Smooth muscle cell (in vitro differentiated cells): ENCODE measurements at regions not wholly inside any gene's neighbourhood (a gene's known extent, or its start where the extent isn't known, plus 50 kb on each side); places are given as distances from the start of the nearest gene placed in this dataset.

Experiments
- DNase-seq: peaks from one replicate; lab custom pipeline; 2025; ENCODE audit not compliant: unreplicated experiment; lab: John Stamatoyannopoulos, UW
- H2AFZ ChIP-seq: fragments of 200-600 bp; sonication (generic); 2 replicates; pipeline ENCODE4 v1.6.0; 2016; ENCODE audit warnings: antibody characterized with exemption, low read depth, mild to moderate bottlenecking
- H3F3A ChIP-seq: fragments of 200-600 bp; sonication (generic); 2 replicates; pipeline ENCODE4 v1.6.0; 2017; ENCODE audit warnings: antibody characterized with exemption, low read depth
- H3K27ac ChIP-seq: fragments of 200-600 bp; sonication (generic); 2 replicates; pipeline ENCODE4 v1.5.1; 2016; ENCODE audit warnings: low read depth, mild to moderate bottlenecking
- H3K27me3 ChIP-seq: fragments of 200-600 bp; sonication (generic); 2 replicates; pipeline ENCODE4 v1.6.1; 2016; ENCODE audit warnings: low read depth, mild to moderate bottlenecking
- H3K36me3 ChIP-seq: fragments of 200-600 bp; sonication (generic); 2 replicates; pipeline ENCODE4 v1.5.1; 2016; ENCODE audit warnings: low read depth
- H3K4me1 ChIP-seq: fragments of 200-600 bp; sonication (generic); 2 replicates; pipeline ENCODE4 v1.5.1; 2016; ENCODE audit warnings: low read depth
- H3K4me2 ChIP-seq: fragments of 200-600 bp; sonication (generic); 2 replicates; pipeline ENCODE4 v1.6.0; 2016; ENCODE audit warnings: mild to moderate bottlenecking
- H3K4me3 ChIP-seq: fragments of 200-600 bp; sonication (generic); 2 replicates; pipeline ENCODE4 v1.5.1; 2016; ENCODE audit warnings: mild to moderate bottlenecking
- H3K79me2 ChIP-seq: fragments of 200-600 bp; sonication (generic); 2 replicates; pipeline ENCODE4 v1.6.0; 2016; ENCODE audit warnings: low read depth, mild to moderate bottlenecking
- H3K9ac ChIP-seq: fragments of 200-600 bp; sonication (generic); 2 replicates; pipeline ENCODE4 v1.6.0; 2016; ENCODE audit warnings: low read depth
- H3K9me3 ChIP-seq: fragments of 200-600 bp; sonication (generic); replicated peaks from 2 replicates; pipeline ENCODE4 v1.5.1; 2016; ENCODE audit warnings: low read depth
- H4K20me1 ChIP-seq: fragments of 200-600 bp; sonication (generic); 2 replicates; pipeline ENCODE4 v1.6.0; 2016; ENCODE audit warnings: low read depth
- WGBS: methylation state at CpG from one replicate; pipeline ENCODE4 v1.1.7; 2016; ENCODE audit warnings: low lambda C conversion rate; 5-methylcytosine and 5-hydroxymethylcytosine counted together
- TF ChIP-seq, protein P1 (sequence below): fragments of 200-600 bp; sonication (generic); IDR thresholded peaks from 2 replicates; pipeline ENCODE4 v1.5.1; 2017; ENCODE audit warnings: borderline replicate concordance, mild to moderate bottlenecking, antibody characterized with exemption; ENCODE audit not compliant: insufficient read depth, poor library complexity, severe bottlenecking

DNA sequence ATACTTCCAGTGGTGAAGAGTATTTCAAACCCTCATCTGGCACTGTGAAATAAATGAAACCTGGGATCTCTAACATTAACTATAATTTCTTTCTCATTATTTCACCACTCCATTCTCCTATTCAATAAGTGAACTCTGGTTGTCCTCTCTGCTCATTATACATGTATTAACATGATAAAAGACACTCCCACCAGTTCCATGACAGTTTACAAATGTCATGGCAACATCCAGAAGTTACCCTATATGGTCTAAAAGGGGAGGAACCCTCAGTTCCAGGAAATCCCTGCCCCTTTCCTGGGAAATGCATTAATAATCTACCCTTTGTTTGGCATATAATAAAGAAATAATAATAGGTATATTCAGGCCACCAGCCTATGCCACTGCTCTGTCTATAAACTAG lies 62.7 kb upstream of the BRINP3 start:
- H3F3A ChIP-seq: no peaks in the 10 kb centered on the region
- TF ChIP-seq, protein P1, sequence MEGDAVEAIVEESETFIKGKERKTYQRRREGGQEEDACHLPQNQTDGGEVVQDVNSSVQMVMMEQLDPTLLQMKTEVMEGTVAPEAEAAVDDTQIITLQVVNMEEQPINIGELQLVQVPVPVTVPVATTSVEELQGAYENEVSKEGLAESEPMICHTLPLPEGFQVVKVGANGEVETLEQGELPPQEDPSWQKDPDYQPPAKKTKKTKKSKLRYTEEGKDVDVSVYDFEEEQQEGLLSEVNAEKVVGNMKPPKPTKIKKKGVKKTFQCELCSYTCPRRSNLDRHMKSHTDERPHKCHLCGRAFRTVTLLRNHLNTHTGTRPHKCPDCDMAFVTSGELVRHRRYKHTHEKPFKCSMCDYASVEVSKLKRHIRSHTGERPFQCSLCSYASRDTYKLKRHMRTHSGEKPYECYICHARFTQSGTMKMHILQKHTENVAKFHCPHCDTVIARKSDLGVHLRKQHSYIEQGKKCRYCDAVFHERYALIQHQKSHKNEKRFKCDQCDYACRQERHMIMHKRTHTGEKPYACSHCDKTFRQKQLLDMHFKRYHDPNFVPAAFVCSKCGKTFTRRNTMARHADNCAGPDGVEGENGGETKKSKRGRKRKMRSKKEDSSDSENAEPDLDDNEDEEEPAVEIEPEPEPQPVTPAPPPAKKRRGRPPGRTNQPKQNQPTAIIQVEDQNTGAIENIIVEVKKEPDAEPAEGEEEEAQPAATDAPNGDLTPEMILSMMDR: no peak
- no peak for DNase-seq
- H3K4me1 ChIP-seq: no peaks in the 10 kb centered on the region
- no peak overlapping the region for H3K9ac ChIP-seq
- no peaks in the 10 kb centered on the region for H3K79me2 ChIP-seq
- no peaks in the 10 kb centered on the region for H4K20me1 ChIP-seq
- no peaks in the 10 kb centered on the region for H3K36me3 ChIP-seq
- H3K4me3 ChIP-seq: no peak overlapping the region
- H3K27me3 ChIP-seq: no peaks in the 10 kb centered on the region
- H3K9me3 ChIP-seq: no peaks in the 10 kb centered on the region
- no peak overlapping the region for H3K27ac ChIP-seq
- H2AFZ ChIP-seq: no peak overlapping the region
- no peak overlapping the region for H3K4me2 ChIP-seq

DNA sequence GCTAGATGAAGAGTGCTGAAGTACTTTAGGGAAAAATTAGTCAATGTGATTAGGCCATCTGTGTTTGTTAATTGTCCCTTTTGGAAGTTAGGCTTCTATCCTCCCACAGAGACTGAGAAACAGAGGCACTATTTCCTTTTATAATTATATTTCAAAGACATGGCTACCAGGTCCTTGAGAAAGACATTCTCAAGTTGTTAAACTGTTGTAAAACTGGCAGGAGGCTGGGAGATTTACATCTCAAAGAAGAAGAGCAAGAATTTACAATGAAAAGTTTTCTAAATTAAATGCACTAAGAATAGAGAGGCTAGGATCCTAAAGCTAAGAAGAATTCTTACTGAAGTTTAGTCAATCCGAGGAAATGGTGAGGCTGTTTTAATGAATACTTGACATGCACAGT lies 74.0 kb upstream of the BRINP3 start:
- WGBS: 34% methylated on average over 1 of the region's 1 CpG
- Histone ChIP-seq H3K9ac (no peak overlapping the region), H3F3A (no peaks in the 10 kb centered on the region), H3K36me3 (no peaks in the 10 kb centered on the region), H3K9me3 (no peaks in the 10 kb centered on the region), H3K79me2 (no peaks in the 10 kb centered on the region), H3K27me3 (no peaks in the 10 kb centered on the region), H3K4me2 (no peak overlapping the region), H2AFZ (no peak overlapping the region), H3K27ac (no peak overlapping the region), H4K20me1 (no peaks in the 10 kb centered on the region), H3K4me1 (peaks cover 8% of the 10 kb centered on the region), H3K4me3 (no peak overlapping the region)
- TF ChIP-seq, protein P1: no peak
- DNase-seq: no peak

DNA sequence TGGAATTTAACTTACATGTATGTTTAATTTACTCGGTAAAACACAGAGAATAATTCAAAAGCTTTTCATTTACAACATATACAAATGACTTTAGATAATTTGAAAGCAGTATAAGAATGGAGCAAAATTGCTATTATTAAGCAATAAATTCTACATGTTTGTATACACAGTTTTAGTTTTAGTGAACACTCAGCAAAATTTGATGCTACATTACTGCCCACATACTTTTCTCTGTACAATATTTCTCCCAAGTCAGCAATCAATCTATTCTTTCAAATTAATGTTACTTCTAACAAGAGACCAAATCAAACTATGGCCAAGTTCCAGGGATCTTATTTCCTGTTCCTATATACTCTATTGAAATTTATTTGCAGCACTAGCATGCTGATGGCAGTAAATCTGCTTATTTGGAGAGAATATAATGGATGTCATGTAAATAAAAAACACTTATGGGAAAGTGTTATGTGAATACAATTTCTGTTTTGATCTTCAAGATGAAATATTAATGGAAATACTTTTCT lies 82.6 kb upstream of the BRINP3 start:
- H3K27ac ChIP-seq: no peak overlapping the region
- no peaks in the 10 kb centered on the region for H4K20me1 ChIP-seq
- H3K9ac ChIP-seq: no peak overlapping the region
- H3K36me3 ChIP-seq: no peaks in the 10 kb centered on the region
- whole genome bisulfite sequencing: 82% methylated on average over 1 of the region's 1 CpG
- H3K9me3 ChIP-seq: no peaks in the 10 kb centered on the region
- H3K27me3 ChIP-seq: no peaks in the 10 kb centered on the region
- H3F3A ChIP-seq: no peaks in the 10 kb centered on the region
- H2AFZ ChIP-seq: no peak overlapping the region
- no peaks in the 10 kb centered on the region for H3K79me2 ChIP-seq
- TF ChIP-seq, protein P1: no peak
- no peak overlapping the region for H3K4me2 ChIP-seq
- DNase-seq: no peak
- H3K4me3 ChIP-seq: no peak overlapping the region
- H3K4me1 ChIP-seq: no peaks in the 10 kb centered on the region

DNA sequence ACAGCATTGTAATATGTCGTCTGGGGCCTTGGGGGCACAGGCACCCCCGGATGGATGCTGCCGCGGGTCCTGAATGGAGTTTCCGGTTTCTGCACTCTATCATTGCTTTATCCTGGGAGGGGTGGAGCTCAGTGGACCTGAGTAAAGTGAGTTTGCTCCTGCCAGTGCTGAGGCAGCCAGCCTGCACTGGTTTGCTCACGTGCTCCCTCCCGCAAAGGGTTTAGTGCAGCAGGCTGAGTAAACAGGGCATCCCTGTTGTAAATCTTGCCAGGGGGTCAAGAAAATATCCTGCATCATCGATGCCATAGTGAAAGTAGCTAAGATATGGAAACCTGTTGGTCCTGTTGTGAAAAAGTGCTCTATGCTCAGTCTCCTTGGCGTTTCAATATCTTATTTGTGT lies 85.6 kb upstream of the BRINP3 start:
- Histone ChIP-seq H3K27me3 (no peaks in the 10 kb centered on the region), H4K20me1 (no peaks in the 10 kb centered on the region), H3K79me2 (no peaks in the 10 kb centered on the region), H3K9me3 (no peaks in the 10 kb centered on the region), H3F3A (no peaks in the 10 kb centered on the region), H3K36me3 (no peaks in the 10 kb centered on the region), H3K9ac (no peak overlapping the region), H3K4me3 (no peak overlapping the region), H2AFZ (no peak overlapping the region), H3K4me1 (no peaks in the 10 kb centered on the region), H3K27ac (no peak overlapping the region), H3K4me2 (no peak overlapping the region)
- WGBS: 90% methylated on average over 9 of the region's 9 CpGs
- no peak for DNase-seq
- TF ChIP-seq, protein P1: no peak
